Mammary epithelial cell (primary cell): ENCODE measurements at regions not wholly inside any gene's neighbourhood (a gene's known extent, or its start where the extent isn't known, plus 50 kb on each side); places are given as distances from the start of the nearest gene placed in this dataset.

Experiments used
- EZH2 ChIP-seq: IDR thresholded peaks from 2 replicates; pipeline ENCODE4 v1.6.1; 2012; ENCODE audit warnings: low read length, inconsistent platforms, borderline replicate concordance
- TF ChIP-seq, protein P1 (sequence below), 2 donors: IDR thresholded peaks in 1 of 2; conservative IDR thresholded peaks in 1 of 2; 2 replicates each; pipeline ENCODE4 v1.5.1; 2011 to 2012; ENCODE audit warnings: inconsistent platforms in 2 of 2, low read length in 2 of 2, mild to moderate bottlenecking in 2 of 2, control low read depth in 1 of 2, low read depth in 1 of 2; ENCODE audit not compliant: insufficient read depth in 1 of 2; ENCODE audit errors: extremely low read depth in 1 of 2

DNA sequence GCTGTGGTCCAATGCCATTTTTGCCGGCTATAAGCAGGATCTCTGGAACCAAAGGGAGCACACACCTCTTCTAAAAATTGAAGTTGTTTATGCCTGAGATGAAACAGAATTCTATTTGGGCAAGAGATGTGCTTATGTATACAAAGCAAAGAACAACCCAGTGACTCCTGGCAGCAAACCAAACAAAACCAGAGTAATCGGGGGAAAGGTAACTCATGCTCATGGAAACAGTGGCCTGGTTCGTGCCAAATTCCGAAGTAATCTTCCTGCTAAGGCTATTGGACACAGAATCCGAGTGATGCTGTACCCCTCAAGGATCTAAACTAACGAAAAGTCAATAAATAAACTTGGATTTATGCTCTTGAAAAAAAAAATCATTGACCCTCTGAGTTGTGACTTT lies 178.7 kb downstream of the CEMIP2 start:
- TF ChIP-seq, protein P1, sequence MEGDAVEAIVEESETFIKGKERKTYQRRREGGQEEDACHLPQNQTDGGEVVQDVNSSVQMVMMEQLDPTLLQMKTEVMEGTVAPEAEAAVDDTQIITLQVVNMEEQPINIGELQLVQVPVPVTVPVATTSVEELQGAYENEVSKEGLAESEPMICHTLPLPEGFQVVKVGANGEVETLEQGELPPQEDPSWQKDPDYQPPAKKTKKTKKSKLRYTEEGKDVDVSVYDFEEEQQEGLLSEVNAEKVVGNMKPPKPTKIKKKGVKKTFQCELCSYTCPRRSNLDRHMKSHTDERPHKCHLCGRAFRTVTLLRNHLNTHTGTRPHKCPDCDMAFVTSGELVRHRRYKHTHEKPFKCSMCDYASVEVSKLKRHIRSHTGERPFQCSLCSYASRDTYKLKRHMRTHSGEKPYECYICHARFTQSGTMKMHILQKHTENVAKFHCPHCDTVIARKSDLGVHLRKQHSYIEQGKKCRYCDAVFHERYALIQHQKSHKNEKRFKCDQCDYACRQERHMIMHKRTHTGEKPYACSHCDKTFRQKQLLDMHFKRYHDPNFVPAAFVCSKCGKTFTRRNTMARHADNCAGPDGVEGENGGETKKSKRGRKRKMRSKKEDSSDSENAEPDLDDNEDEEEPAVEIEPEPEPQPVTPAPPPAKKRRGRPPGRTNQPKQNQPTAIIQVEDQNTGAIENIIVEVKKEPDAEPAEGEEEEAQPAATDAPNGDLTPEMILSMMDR (conservative IDR thresholded peaks at IDR 0.05 in 1 of 2, IDR thresholded peaks at IDR 0.05 in 1 of 2; ENCODE audit: extremely low read depth in 1 of 2, insufficient read depth in 1 of 2, low read depth in 1 of 2, low read length in 2 of 2), result no peak
- no peak for TF ChIP-seq EZH2
